HuH-7.5 (cell line): ENCODE measurements at regions not wholly inside any gene's neighbourhood (a gene's known extent, or its start where the extent isn't known, plus 50 kb on each side); places are given as distances from the start of the nearest gene placed in this dataset.
"Not testable (repeated sequence)": the region's sequence is repeated elsewhere in the genome, so short reads cannot be mapped to it uniquely, and the experiment has no call there.

ENCODE experiments used
- DNase-seq: peaks from one replicate; pipeline ENCODE4 v3.0.0; 2011; ENCODE audit warnings: low spot score

GRCh38 chr7:91405092-91405788, 141.0 kb downstream of the FZD1 start:
- DNase-seq = no peak

GRCh38 chr7:91405873-91406272, 141.6 kb downstream of the FZD1 start:
- DNase-seq = not testable (repeated sequence)

GRCh38 chr7:91407942-91408341, 143.7 kb downstream of the FZD1 start:
- no peak for DNase-seq

DNA sequence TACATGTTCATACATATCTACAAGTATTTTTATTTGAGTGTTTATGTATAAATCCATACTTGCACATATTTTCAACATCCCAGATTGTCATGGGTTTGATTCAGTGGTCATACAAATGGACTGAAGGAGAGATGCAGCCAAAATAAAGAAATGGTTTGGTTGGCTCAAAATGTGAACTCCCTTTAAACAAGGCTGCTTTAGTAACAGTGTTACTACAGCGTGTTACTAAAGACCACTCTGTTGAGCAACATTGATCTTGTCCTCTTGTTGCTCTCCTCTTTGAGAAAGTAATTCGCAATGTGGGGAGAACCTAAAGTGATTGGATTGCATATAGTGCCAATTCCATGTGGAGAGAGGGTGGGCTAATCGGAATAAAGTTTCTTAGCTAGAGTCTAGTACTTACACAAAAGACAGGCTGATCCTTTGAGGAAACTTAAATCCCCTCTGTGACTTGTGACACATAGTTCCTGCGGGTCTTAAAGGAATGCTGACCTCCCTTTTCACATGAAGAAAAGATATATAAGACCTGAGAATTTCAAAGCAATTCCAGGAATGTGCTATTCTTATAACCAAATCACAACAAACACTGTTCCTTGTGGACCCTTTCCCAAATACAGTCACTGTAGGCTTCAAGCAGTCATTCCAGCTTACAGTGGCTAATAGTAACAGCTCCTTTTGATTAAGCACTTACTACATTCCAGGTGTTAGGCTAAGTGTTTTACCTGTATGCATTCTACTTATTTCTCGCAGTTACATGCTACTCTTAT, 144.3 kb downstream of the FZD1 start:
- DNase-seq = no peak

DNA sequence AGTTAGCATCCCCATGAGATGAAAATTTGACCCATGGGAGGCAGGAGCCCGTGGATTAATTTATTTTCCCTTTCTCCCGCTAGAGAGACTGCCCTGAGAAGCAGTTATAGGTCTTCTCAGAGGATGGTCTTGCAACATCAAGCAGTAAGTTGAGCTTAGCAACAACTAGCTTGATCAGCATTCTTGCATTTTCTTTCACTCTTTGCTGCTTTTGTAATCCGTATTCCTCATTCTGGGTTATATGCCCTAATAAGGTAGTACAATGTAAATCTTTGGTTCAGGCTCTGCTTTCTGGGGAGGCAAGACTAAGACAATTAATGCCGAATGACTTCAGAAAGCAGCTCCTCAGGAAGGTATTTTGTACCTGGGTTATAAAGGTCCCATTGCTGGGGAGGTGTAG, 146.8 kb downstream of the FZD1 start:
- no peak for DNase-seq

DNA sequence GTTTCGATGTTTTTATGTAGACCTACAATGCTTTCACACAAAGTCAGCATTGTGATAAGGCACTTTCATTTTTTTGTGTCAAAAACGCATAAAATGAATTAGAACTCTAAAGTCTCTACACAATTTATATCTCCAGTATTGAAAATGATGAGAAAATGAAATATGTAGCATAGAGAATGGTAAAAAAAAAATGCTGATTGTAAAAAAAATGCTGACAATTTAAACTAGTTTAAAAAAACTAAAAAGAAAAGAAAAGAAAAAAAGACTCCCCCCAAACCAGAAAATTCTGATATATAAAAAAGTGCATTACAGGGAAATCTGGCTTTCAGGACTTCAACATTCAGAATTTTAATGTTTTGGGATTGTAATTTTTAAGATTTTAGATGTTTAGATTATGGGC, 148.1 kb downstream of the FZD1 start:
- no peak for DNase-seq

DNA sequence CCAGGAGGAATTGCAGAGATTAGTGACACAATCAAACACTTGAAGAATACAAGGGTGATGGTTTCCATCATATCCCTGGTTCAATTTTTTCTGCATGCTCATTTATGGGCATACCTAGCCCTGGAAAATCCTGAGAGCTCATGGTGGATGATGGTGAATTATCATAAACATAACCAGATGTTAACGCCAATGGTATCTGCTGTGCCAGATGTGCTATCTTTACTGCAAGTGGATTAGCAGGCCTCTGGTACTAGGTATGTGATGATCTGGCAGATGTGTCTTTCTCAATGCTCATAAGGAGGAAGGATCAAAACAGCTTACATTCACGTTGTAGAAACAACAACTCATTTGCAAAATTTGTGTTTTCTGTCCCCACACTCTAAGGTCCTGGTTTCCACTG, 150.5 kb downstream of the FZD1 start:
- DNase-seq = no peak

DNA sequence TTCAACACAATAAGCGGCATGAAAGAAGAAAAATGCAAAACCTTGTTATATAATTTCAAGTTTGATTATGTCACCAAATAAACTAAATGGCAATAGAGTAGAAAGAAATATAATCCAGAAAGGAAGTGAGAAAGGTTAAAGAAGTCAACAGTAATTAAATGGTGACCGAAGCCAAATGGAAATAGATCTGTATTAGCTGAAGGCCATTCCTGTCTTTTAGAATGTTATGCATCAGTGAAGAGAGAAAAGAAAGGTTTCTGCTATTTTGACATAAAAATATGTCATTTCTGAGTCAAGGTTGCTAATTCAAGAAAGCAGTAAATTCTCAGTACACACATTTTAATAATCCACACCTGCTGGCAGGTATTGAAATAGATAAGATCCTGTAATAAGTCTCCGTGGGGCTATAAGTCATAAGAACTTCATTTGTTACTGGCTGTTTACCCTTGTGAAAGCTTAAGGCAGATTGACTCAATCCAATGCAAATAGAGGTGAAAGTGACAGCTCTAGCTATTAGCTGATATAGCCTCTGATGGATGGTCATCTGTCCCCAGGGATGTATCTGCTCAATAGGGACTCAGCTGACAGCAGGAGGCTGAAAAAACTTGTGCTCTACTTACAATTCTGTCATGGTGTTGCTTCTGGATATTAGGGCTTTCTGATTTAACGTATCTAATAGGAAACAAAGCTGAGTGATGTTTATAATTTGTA, 152.1 kb downstream of the FZD1 start:
- DNase-seq = no peak

GRCh38 chr7:91420606-91421005, 156.4 kb downstream of the FZD1 start:
- no peak for DNase-seq

GRCh38 chr7:91421018-91421417, 156.8 kb downstream of the FZD1 start:
- DNase-seq = no peak

DNA sequence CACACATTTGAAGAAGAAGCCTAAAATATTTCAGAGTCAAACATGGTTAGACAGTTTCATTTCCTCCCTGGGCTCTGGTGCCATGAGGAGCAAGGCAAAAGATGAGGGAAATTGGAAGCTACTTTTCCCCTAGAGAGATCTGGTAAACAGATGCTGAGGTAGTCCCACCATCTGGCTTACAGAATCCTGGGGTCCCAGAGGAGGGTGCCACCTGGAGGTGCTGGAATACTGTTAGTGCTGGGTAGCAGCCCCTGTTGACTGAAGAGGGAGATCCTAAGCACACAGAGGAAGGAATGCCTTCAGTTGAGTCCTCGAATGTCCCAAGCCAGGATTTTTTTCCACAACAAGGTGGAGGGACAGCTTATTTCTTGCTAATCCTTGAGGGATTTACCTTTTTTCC, 160.1 kb downstream of the FZD1 start:
- no peak for DNase-seq

- DNase-seq = no peak
These were observed 160.9 kb downstream of the FZD1 start for GRCh38 chr7:91425149-91425548.

DNA sequence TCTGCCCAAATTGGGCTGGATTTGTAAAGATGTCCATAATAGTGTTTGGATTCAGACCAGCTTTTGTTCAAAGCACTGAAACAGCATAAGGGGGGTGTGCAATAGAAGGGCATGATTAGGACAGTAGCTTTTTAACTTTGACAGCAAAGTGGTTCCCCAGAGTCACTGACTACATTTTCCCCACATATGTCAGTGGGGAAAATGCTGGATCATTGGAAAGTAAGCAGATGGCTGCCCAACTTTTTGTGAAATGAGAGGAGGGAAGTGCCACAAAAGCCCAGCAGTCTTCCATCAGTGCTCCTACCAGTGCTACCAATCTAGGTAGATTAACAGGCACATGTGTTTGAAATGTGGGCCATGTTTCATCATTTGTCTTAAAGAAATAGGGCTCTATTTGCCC, 162.8 kb downstream of the FZD1 start:
- no peak for DNase-seq

- no peak for DNase-seq
These were observed 167.4 kb downstream of the FZD1 start for GRCh38 chr7:91431601-91432000.

DNA sequence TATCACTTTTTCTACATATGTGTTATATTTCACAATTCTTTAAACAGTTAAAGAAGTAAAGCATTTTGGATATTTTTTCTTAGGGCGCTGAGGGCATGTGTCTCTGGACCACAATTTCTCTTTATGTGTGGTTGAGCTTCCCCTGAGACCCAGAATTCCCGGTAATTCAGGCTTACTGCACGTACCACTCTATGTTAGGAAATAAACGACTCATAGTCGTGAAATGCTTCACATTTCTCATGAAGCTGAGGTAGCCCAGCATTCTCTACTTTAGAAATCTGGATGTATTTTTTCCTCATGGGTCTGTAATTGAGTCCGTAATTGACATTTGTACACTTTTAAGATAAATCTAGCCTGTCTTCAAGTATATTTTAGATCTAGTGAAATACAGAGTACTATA, 170.6 kb downstream of the FZD1 start:
- DNase-seq = no peak

GRCh38 chr7:91435381-91436059, 171.3 kb downstream of the FZD1 start:
- no peak for DNase-seq

- DNase-seq = no peak
These were observed 172.4 kb downstream of the FZD1 start for GRCh38 chr7:91436655-91437054.

- DNase-seq = not testable (repeated sequence)
These were observed 176.0 kb downstream of the FZD1 start for GRCh38 chr7:91440198-91440597.

DNA sequence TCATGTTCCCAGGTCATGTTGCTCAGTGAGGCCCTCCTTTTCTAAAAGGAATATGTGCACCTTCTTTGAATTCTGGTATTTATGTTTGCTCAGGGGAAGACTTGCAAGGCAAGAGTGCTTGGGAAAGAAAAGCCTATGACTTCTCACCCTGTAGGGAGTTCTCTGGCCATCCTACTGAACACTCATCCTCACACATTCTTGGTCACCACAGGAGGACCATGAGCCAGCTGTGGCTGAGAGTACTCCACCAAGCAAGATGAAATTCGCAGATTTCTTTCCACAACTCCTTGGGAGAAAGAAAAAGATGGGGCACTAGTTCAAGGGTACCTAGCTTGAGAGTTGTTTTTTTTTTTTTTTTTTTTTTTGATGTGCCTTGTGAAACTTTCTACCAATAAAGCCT, 179.6 kb downstream of the FZD1 start:
- DNase-seq = no peak

DNA sequence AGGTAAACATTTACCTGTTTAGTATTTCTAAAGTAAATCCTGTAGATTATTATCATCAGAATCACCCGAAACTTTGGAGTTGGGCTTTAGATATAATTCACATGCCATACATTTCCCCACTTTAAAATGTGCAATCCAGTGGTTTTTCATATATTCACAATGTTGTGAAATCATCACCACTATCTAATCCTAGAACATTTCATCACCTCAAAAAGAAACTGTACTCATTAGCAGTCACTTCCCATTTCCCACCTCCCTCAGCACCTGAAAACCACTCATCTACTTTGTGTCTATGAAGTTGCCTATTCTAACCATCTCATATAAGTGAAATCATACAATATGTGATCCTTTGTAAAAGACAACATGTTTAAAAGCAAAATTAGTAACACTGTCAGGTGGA, 182.6 kb downstream of the FZD1 start:
- DNase-seq = no peak

GRCh38 chr7:91455411-91455810, 191.2 kb downstream of the FZD1 start:
- no peak for DNase-seq

DNA sequence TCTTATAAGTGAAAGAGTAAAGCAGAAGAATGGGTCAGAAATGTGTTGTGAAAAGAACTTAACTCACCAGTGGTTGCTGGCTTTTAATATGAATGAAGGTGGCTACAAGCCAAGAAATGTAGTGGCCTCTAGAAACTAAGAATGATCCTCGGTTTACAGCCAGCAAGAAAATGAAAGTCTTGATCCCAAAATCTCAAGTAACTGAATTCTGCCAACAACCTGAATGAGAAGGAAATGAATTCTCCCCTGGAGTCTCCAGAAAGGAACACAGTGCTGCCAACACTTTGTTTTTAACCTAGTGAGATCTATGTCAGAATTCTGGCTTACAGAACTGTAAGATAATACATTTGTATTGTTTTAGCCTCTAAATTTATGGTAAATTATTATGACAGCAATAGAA, 193.0 kb downstream of the FZD1 start:
- no peak for DNase-seq

GRCh38 chr7:91459539-91459938, 195.3 kb downstream of the FZD1 start:
- DNase-seq = no peak
